ENCODE measurements at regions not wholly inside any gene's neighbourhood (a gene's known extent, or its start where the extent isn't known, plus 50 kb on each side); places are given as distances from the start of the nearest gene placed in this dataset.

GRCh38 chr15:35627696-35628095 lies 81.7 kb upstream of the DPH6 start:
- no peak overlapping the region for H3K4me2 ChIP-seq
- FAIRE-seq (no peak), ATAC-seq (no peak), DNase-seq (ENCODE audit: low read depth in 1 of 2, low spot score in 1 of 2) (no peak)
- no peaks in the 10 kb centered on the region for H3K9me3 ChIP-seq
- H3K27ac ChIP-seq, result no peak overlapping the region
- ChIA-PET CTCF (no interaction called here), POLR2A (no interaction called here)
- WGBS (ENCODE audit: missing lambda C conversion rate), result 81% methylated on average over 2 of the region's 2 CpGs
- TF ChIP-seq MAX (IDR thresholded peaks at IDR 0.05) (no peak), EHMT2 (IDR thresholded peaks at IDR 0.05; ENCODE audit: low read depth) (no peak), SMC3 (IDR thresholded peaks at IDR 0.05) (no peak), FOSB (CRISPR knock-in tag; IDR thresholded peaks at IDR 0.05) (no peak), ZFP36 (IDR thresholded peaks at IDR 0.05; ENCODE audit: borderline replicate concordance, partially characterized antibody) (no peak), USF2 (IDR thresholded peaks at IDR 0.05) (no peak), FOXS1 (CRISPR knock-in tag; IDR thresholded peaks at IDR 0.05) (no peak), RCOR1 (IDR thresholded peaks at IDR 0.05; ENCODE audit: low read depth, low read length) (no peak), HMGXB4 (CRISPR knock-in tag; IDR thresholded peaks at IDR 0.05; ENCODE audit: borderline replicate concordance) (no peak), RNF2 (IDR thresholded peaks at IDR 0.05; ENCODE audit: borderline replicate concordance, low read depth) (no peak), PHF8 (IDR thresholded peaks at IDR 0.05; ENCODE audit: borderline replicate concordance, low read depth) (no peak)
- H3K4me1 ChIP-seq, result no peaks in the 10 kb centered on the region
- H3K4me3 ChIP-seq, result no peak overlapping the region

GRCh38 chr15:35629766-35630165 lies 83.8 kb upstream of the DPH6 start:
- POLR2A ChIA-PET, result no interaction called here
- TF ChIP-seq USF2 (IDR thresholded peaks at IDR 0.05), result no peak

GRCh38 chr15:35630532-35630931 lies 84.6 kb upstream of the DPH6 start:
- FAIRE-seq (no peak), ATAC-seq (no peak), DNase-seq (ENCODE audit: low read depth in 1 of 2, low spot score in 1 of 2) (no peak)
- Histone ChIP-seq H3K4me2 (no peak overlapping the region), H3K4me1 (no peaks in the 10 kb centered on the region), H3K9me3 (no peaks in the 10 kb centered on the region), H3K27ac (no peak overlapping the region), H3K4me3 (no peak overlapping the region)
- POLR2A ChIA-PET, result no interaction called here
- CTCF ChIA-PET, result no interaction called here
- 47% methylated on average over 3 of the region's 3 CpGs for WGBS (ENCODE audit: missing lambda C conversion rate)
- TF ChIP-seq KDM1A (IDR thresholded peaks at IDR 0.05; ENCODE audit: low read depth) (no peak), RNF2 (IDR thresholded peaks at IDR 0.05; ENCODE audit: borderline replicate concordance, low read depth) (no peak), ZC3H11A (IDR thresholded peaks at IDR 0.05) (no peak), CHD4 (IDR thresholded peaks at IDR 0.05; ENCODE audit: borderline replicate concordance) (no peak), CTCF (IDR thresholded peaks at IDR 0.05) (no peak), TFCP2L1 (CRISPR knock-in tag; IDR thresholded peaks at IDR 0.05) (no peak), PBX3 (IDR thresholded peaks at IDR 0.05) (no peak), JUN (IDR thresholded peaks at IDR 0.05) (no peak), NPAS2 (CRISPR knock-in tag; IDR thresholded peaks at IDR 0.05; ENCODE audit: borderline replicate concordance) (no peak), HEYL (CRISPR knock-in tag; IDR thresholded peaks at IDR 0.05) (no peak), TP53 (CRISPR knock-in tag; IDR thresholded peaks at IDR 0.05) (no peak), FOXS1 (CRISPR knock-in tag; IDR thresholded peaks at IDR 0.05) (no peak), USF2 (IDR thresholded peaks at IDR 0.05) (no peak), E2F6 (IDR thresholded peaks at IDR 0.05; ENCODE audit: borderline replicate concordance, low read depth) (no peak), FOSL2 (IDR thresholded peaks at IDR 0.05) (no peak), FOSL2 (CRISPR knock-in tag; IDR thresholded peaks at IDR 0.05) (no peak), NR3C1 (IDR thresholded peaks at IDR 0.05) (no peak), BHLHE40 (IDR thresholded peaks at IDR 0.05; ENCODE audit: low read depth, low read length) (no peak)

More at GRCh38 chr15:35629766-35630165, 83.8 kb upstream of the DPH6 start:
- Histone ChIP-seq H3K4me1 (no peaks in the 10 kb centered on the region), H3K9me3 (no peaks in the 10 kb centered on the region), H3K4me3 (no peak overlapping the region), H3K4me2 (no peak overlapping the region), H3K27ac (no peak overlapping the region)
- DNase-seq (ENCODE audit: low read depth in 1 of 2, low spot score in 1 of 2) (no peak), ATAC-seq (no peak), FAIRE-seq (no peak)
- CTCF ChIA-PET, result no interaction called here
- WGBS (ENCODE audit: missing lambda C conversion rate), result 7% methylated on average over 3 of the region's 3 CpGs
